ENCODE measurements at regions not wholly inside any gene's neighbourhood (a gene's known extent, or its start where the extent isn't known, plus 50 kb on each side); places are given as distances from the start of the nearest gene placed in this dataset.

DNA sequence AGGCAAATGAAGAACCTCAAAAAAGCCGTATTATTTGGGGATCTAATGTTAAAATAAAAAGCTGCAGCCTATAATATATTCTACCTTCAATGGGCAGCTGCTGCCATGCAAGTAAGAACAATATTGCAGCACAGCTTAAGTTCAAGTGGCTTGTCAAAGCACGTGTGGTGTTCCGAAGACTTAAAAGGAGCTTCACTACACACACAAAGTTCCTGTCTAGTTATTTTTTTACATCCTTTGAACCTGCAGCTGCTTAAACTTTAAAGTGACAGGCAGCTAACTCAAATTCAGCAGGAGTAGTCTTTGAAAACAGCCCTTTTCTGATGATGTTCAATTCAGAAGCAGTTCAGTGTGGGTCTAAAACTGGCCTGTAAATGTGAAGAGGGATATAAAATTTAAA, 85.8 kb upstream of the XIRP2 start:
- ChIA-PET CTCF (ENCODE audit: unreplicated experiment) (no interaction called here), POLR2A (no interaction called here)
- Histone ChIP-seq H3K4me3 (ENCODE audit: low read depth, low read length, poor library complexity, severe bottlenecking) (no peak overlapping the region), H3K36me3 (ENCODE audit: insufficient read depth, low read length) (no peaks in the 10 kb centered on the region), H3K79me2 (ENCODE audit: insufficient read depth, low read depth, low read length) (no peaks in the 10 kb centered on the region), H3K4me1 (ENCODE audit: insufficient read depth, low read length, poor library complexity, severe bottlenecking) (no peaks in the 10 kb centered on the region), H3K9me2 (ENCODE audit: insufficient read depth, low read length) (no peaks in the 10 kb centered on the region), H2AFZ (ENCODE audit: low read length) (no peak overlapping the region), H3K4me2 (ENCODE audit: low read length) (no peak overlapping the region), H4K20me1 (ENCODE audit: insufficient read depth, low read length) (no peaks in the 10 kb centered on the region), H3K27ac (ENCODE audit: low read depth, low read length, poor library complexity, severe bottlenecking) (no peak overlapping the region), H3K9me3 (ENCODE audit: low read length) (no peaks in the 10 kb centered on the region)
- TF ChIP-seq EZH2phosphoT487 (IDR thresholded peaks at IDR 0.05; ENCODE audit: borderline replicate concordance, low read depth, low read length), result no peak
- TF ChIP-seq, protein P1, sequence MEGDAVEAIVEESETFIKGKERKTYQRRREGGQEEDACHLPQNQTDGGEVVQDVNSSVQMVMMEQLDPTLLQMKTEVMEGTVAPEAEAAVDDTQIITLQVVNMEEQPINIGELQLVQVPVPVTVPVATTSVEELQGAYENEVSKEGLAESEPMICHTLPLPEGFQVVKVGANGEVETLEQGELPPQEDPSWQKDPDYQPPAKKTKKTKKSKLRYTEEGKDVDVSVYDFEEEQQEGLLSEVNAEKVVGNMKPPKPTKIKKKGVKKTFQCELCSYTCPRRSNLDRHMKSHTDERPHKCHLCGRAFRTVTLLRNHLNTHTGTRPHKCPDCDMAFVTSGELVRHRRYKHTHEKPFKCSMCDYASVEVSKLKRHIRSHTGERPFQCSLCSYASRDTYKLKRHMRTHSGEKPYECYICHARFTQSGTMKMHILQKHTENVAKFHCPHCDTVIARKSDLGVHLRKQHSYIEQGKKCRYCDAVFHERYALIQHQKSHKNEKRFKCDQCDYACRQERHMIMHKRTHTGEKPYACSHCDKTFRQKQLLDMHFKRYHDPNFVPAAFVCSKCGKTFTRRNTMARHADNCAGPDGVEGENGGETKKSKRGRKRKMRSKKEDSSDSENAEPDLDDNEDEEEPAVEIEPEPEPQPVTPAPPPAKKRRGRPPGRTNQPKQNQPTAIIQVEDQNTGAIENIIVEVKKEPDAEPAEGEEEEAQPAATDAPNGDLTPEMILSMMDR (conservative IDR thresholded peaks at IDR 0.05; ENCODE audit: low read length), result no peak
- BruUV-seq (replicated peaks), result no TSS peak
- intact Hi-C loops (cut with micrococcal nuclease; ENCODE audit: unreplicated experiment), result no loop called here
- no peak for DNase-seq (ENCODE audit: low spot score)

DNA sequence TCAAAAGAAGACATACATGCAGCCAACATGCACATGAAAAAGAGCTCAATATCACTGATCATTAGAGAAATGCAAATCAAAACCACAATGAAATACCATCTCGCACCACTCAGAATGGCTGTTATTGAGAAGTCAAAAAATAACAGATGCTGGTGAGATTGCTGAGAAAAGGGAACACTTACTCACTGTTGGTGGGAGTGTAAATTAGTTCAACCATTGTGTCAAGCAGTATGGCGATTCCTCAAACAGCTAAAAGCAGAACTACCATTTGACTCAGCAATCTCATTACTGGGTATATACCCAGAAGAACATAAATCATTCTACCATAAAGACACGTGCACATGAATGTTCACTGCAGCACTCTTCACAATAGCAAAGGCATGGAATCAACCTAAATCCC, 95.5 kb upstream of the XIRP2 start:
- H4K20me1 ChIP-seq (ENCODE audit: insufficient read depth, low read length), result no peaks in the 10 kb centered on the region
- no peak overlapping the region for H3K4me2 ChIP-seq (ENCODE audit: low read length)
- BruUV-seq (replicated peaks), result no TSS peak
- no peak for DNase-seq (ENCODE audit: low spot score)
- no peak overlapping the region for H3K27ac ChIP-seq (ENCODE audit: low read depth, low read length, poor library complexity, severe bottlenecking)
- no peaks in the 10 kb centered on the region for H3K9me2 ChIP-seq (ENCODE audit: insufficient read depth, low read length)
- no peaks in the 10 kb centered on the region for H3K9me3 ChIP-seq (ENCODE audit: low read length)
- H3K4me1 ChIP-seq (ENCODE audit: insufficient read depth, low read length, poor library complexity, severe bottlenecking), result no peaks in the 10 kb centered on the region
- ChIA-PET POLR2A (interaction anchor here (1.3 kb wide), 1 partner anchor 16 kb away, joined by 4 read pairs; no protein-coding TSS in a partner anchor), CTCF (ENCODE audit: unreplicated experiment) (no interaction called here)
- no peaks in the 10 kb centered on the region for H3K36me3 ChIP-seq (ENCODE audit: insufficient read depth, low read length)
- TF ChIP-seq EZH2phosphoT487 (IDR thresholded peaks at IDR 0.05; ENCODE audit: borderline replicate concordance, low read depth, low read length), result no peak
- TF ChIP-seq, protein P1 (conservative IDR thresholded peaks at IDR 0.05; ENCODE audit: low read length), result no peak
- no peaks in the 10 kb centered on the region for H3K79me2 ChIP-seq (ENCODE audit: insufficient read depth, low read depth, low read length)
- H2AFZ ChIP-seq (ENCODE audit: low read length), result no peak overlapping the region
- H3K4me3 ChIP-seq (ENCODE audit: low read depth, low read length, poor library complexity, severe bottlenecking), result no peak overlapping the region
- intact Hi-C loops (cut with micrococcal nuclease; ENCODE audit: unreplicated experiment), result no loop called here

DNA sequence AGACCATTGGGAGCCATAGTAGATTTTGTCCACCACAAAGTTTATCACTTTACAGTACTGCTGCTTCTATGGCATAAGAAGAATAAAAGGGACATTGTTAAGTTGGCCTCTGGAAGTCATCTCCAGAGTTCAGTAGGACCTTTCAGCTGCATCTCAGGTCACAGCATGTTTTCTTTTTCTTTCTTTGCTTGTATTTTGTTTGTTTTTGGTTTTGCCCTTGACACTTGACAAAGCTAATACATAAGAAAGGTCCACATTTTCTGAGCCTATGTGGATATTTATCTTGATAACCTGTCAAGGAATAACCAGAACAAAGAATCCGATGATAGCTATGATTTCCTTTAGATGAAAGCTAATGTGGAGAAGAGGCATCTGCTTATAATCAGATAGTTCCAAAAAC, 101.6 kb upstream of the XIRP2 start:
- ChIA-PET POLR2A (no interaction called here), CTCF (ENCODE audit: unreplicated experiment) (no interaction called here)
- Histone ChIP-seq H3K4me3 (ENCODE audit: low read depth, low read length, poor library complexity, severe bottlenecking) (no peak overlapping the region), H4K20me1 (ENCODE audit: insufficient read depth, low read length) (no peaks in the 10 kb centered on the region), H3K9me2 (ENCODE audit: insufficient read depth, low read length) (no peaks in the 10 kb centered on the region), H3K27ac (ENCODE audit: low read depth, low read length, poor library complexity, severe bottlenecking) (no peak overlapping the region), H3K79me2 (ENCODE audit: insufficient read depth, low read depth, low read length) (no peaks in the 10 kb centered on the region), H2AFZ (ENCODE audit: low read length) (no peak overlapping the region), H3K4me1 (ENCODE audit: insufficient read depth, low read length, poor library complexity, severe bottlenecking) (no peaks in the 10 kb centered on the region), H3K9me3 (ENCODE audit: low read length) (no peaks in the 10 kb centered on the region), H3K36me3 (ENCODE audit: insufficient read depth, low read length) (no peaks in the 10 kb centered on the region), H3K4me2 (ENCODE audit: low read length) (no peak overlapping the region)
- intact Hi-C loops (cut with micrococcal nuclease; ENCODE audit: unreplicated experiment), result no loop called here
- no peak for TF ChIP-seq EZH2phosphoT487 (IDR thresholded peaks at IDR 0.05; ENCODE audit: borderline replicate concordance, low read depth, low read length)
- TF ChIP-seq, protein P1 (conservative IDR thresholded peaks at IDR 0.05; ENCODE audit: low read length), result no peak
- no TSS peak for BruUV-seq (replicated peaks)
- no peak for DNase-seq (ENCODE audit: low spot score)
